PC-3 (cell line): ENCODE measurements at regions not wholly inside any gene's neighbourhood (a gene's known extent, or its start where the extent isn't known, plus 50 kb on each side); places are given as distances from the start of the nearest gene placed in this dataset.

Source experiments
- ATAC-seq: fragments of 200-7000 bp; cut with Tn5 transposase; 2 replicates; pipeline ENCODE4 v1.9.1; 2020; ENCODE audit warnings: mild to moderate bottlenecking, moderate library complexity
- BruUV-seq: library from RNA; stranded (reverse); fragments of 400-500 nt; replicated peaks from 2 replicates; lab custom pipeline; 2021; lab: Mats Ljungman, UMichigan
- CTCF ChIA-PET: fragments of 300-600 bp; sonication (Branson Sonifier 250); formaldehyde crosslinking; loops from one replicate; lab custom pipeline; 2022; ENCODE audit warnings: antibody characterized with exemption; lab: Charles Lee
- POLR2A ChIA-PET: fragments of 300-600 bp; sonication (Branson Sonifier 250); formaldehyde crosslinking; loops from one replicate; lab custom pipeline; 2022; ENCODE audit warnings: antibody characterized with exemption; ENCODE audit not compliant: unreplicated experiment; lab: Charles Lee
- DNase-seq: peaks from one replicate; pipeline ENCODE4 v3.0.0-alpha.2; 2015
- H2AFZ ChIP-seq: fragments of 300-600 bp; sonication (generic); 2 replicates; pipeline ENCODE4 v1.6.0; 2016; ENCODE audit warnings: antibody characterized with exemption, low read length
- H3F3A ChIP-seq: fragments of 300-600 bp; sonication (generic); one replicate; pipeline ENCODE4 v1.6.0; 2017; ENCODE audit warnings: antibody characterized with exemption, low read length, control low read depth, mild to moderate bottlenecking; ENCODE audit not compliant: unreplicated experiment
- H3K27ac ChIP-seq: fragments of 300-600 bp; sonication (generic); 2 replicates; pipeline ENCODE4 v1.5.1; 2016; ENCODE audit warnings: mild to moderate bottlenecking, low read length
- H3K27me3 ChIP-seq: fragments of 300-600 bp; sonication (generic); 2 replicates; pipeline ENCODE4 v1.6.1; 2016; ENCODE audit warnings: low read length, mixed read lengths
- H3K36me3 ChIP-seq: fragments of 300-600 bp; sonication (generic); 2 replicates; pipeline ENCODE4 v1.6.1; 2016; ENCODE audit warnings: low read depth, mixed run types, low read length, mixed read lengths
- H3K4me1 ChIP-seq: fragments of 300-600 bp; sonication (generic); 2 replicates; pipeline ENCODE4 v1.5.1; 2016; ENCODE audit warnings: low read length; ENCODE audit not compliant: insufficient read depth
- H3K4me2 ChIP-seq: fragments of 300-600 bp; sonication (generic); 2 replicates; pipeline ENCODE4 v1.6.0; 2016; ENCODE audit warnings: low read length
- H3K4me3 ChIP-seq: fragments of 300-600 bp; sonication (generic); 2 replicates; pipeline ENCODE4 v1.5.1; 2016; ENCODE audit warnings: mild to moderate bottlenecking, low read length, mixed read lengths
- H3K79me2 ChIP-seq: fragments of 300-600 bp; sonication (generic); 2 replicates; pipeline ENCODE4 v1.6.1; 2017; ENCODE audit warnings: low read length, mixed read lengths
- H3K9ac ChIP-seq: fragments of 300-600 bp; sonication (generic); 2 replicates; pipeline ENCODE4 v1.6.0; 2016; ENCODE audit warnings: mild to moderate bottlenecking, low read length
- H3K9me2 ChIP-seq: fragments of 300-600 bp; sonication (generic); replicated peaks from 2 replicates; pipeline ENCODE4 v1.6.1; 2016; ENCODE audit warnings: mixed run types, low read length, mixed read lengths
- H3K9me3 ChIP-seq: fragments of 300-600 bp; sonication (generic); 2 replicates; pipeline ENCODE4 v1.6.1; 2016; ENCODE audit warnings: low read length, mixed read lengths
- H4K20me1 ChIP-seq: fragments of 300-600 bp; sonication (generic); 2 replicates; pipeline ENCODE4 v1.6.1; 2016; ENCODE audit warnings: low read length, mixed read lengths
- CTCF ChIP-seq: fragments of 300-600 bp; sonication (generic); conservative IDR thresholded peaks from 2 replicates; pipeline ENCODE4 v1.5.1; 2017; ENCODE audit warnings: antibody characterized with exemption, low read depth, mild to moderate bottlenecking, low read length
- EZH2 ChIP-seq: fragments of 300-600 bp; sonication (generic); IDR thresholded peaks from one replicate; pipeline ENCODE4 v1.6.1; 2017; ENCODE audit warnings: antibody characterized with exemption, mild to moderate bottlenecking, low read length; ENCODE audit not compliant: unreplicated experiment
- EZH2phosphoT487 ChIP-seq: fragments of 300-600 bp; sonication (generic); IDR thresholded peaks from 2 replicates; pipeline ENCODE4 v1.6.1; 2018; ENCODE audit warnings: mild to moderate bottlenecking, antibody characterized with exemption, low read length, borderline replicate concordance
- intact Hi-C: fragments of 100-400 bp; cut with micrococcal nuclease; formaldehyde crosslinking; loops from 2 replicates; pipeline ENCODE4 v1.9.0; 2023

- H3K4me3 ChIP-seq: no peak overlapping the region
- ATAC-seq (no peak), DNase-seq (no peak)
- H3K9me2 ChIP-seq: no peaks in the 10 kb centered on the region
- no peak overlapping the region for H3K4me2 ChIP-seq
- H3K9ac ChIP-seq: no peak overlapping the region
- H3F3A ChIP-seq: no peaks in the 10 kb centered on the region
- no peaks in the 10 kb centered on the region for H3K9me3 ChIP-seq
- no peaks in the 10 kb centered on the region for H3K36me3 ChIP-seq
- BruUV-seq: no TSS peak
- ChIA-PET CTCF (no interaction called here), POLR2A (no interaction called here)
- no peak for TF ChIP-seq EZH2phosphoT487
- no peak for TF ChIP-seq EZH2
- no peak for TF ChIP-seq CTCF
- no peak overlapping the region for H2AFZ ChIP-seq
- H3K27ac ChIP-seq: no peak overlapping the region
- intact Hi-C loops: no loop called here
- H4K20me1 ChIP-seq: no peaks in the 10 kb centered on the region
- H3K27me3 ChIP-seq: no peaks in the 10 kb centered on the region
- H3K79me2 ChIP-seq: no peaks in the 10 kb centered on the region
- no peaks in the 10 kb centered on the region for H3K4me1 ChIP-seq
Measured at GRCh38 chr1:201619513-201619912, 80.6 kb downstream of the NAV1 start.

GRCh38 chr1:201622353-201622752 is 83.4 kb downstream of the NAV1 start:
- Histone ChIP-seq H3K4me3 (no peak overlapping the region), H3K36me3 (no peaks in the 10 kb centered on the region), H3K9me3 (no peaks in the 10 kb centered on the region), H4K20me1 (no peaks in the 10 kb centered on the region), H3K9ac (no peak overlapping the region), H3K9me2 (no peaks in the 10 kb centered on the region), H3K4me1 (no peaks in the 10 kb centered on the region), H2AFZ (no peak overlapping the region), H3K27ac (no peak overlapping the region), H3K27me3 (no peaks in the 10 kb centered on the region), H3K79me2 (no peaks in the 10 kb centered on the region), H3F3A (no peaks in the 10 kb centered on the region), H3K4me2 (no peak overlapping the region)
- TF ChIP-seq EZH2phosphoT487 (no peak), CTCF (no peak), EZH2 (no peak)
- DNase-seq: no peak
- intact Hi-C loops: no loop called here
- ATAC-seq: no peak
- CTCF ChIA-PET: no interaction called here
- POLR2A ChIA-PET: no interaction called here
- no TSS peak for BruUV-seq

GRCh38 chr1:201622824-201623223 is 83.9 kb downstream of the NAV1 start:
- BruUV-seq: no TSS peak
- H3K36me3 ChIP-seq: no peaks in the 10 kb centered on the region
- H3K9me2 ChIP-seq: no peaks in the 10 kb centered on the region
- no peak overlapping the region for H2AFZ ChIP-seq
- no peaks in the 10 kb centered on the region for H3K79me2 ChIP-seq
- POLR2A ChIA-PET: no interaction called here
- no peaks in the 10 kb centered on the region for H3K27me3 ChIP-seq
- H4K20me1 ChIP-seq: no peaks in the 10 kb centered on the region
- CTCF ChIA-PET: no interaction called here
- intact Hi-C loops: no loop called here
- TF ChIP-seq CTCF (no peak), EZH2 (no peak), EZH2phosphoT487 (no peak)
- H3K9me3 ChIP-seq: no peaks in the 10 kb centered on the region
- no peak overlapping the region for H3K4me3 ChIP-seq
- H3K27ac ChIP-seq: no peak overlapping the region
- H3K9ac ChIP-seq: no peak overlapping the region
- H3F3A ChIP-seq: no peaks in the 10 kb centered on the region
- H3K4me2 ChIP-seq: no peak overlapping the region
- DNase-seq: no peak
- ATAC-seq: no peak
- no peaks in the 10 kb centered on the region for H3K4me1 ChIP-seq
